Right lobe of liver (tissue), 6 donors: ENCODE measurements at regions not wholly inside any gene's neighbourhood (a gene's known extent, or its start where the extent isn't known, plus 50 kb on each side); places are given as distances from the start of the nearest gene placed in this dataset.

Experiments used
- ATAC-seq, 4 donors: fragments of 200-7000 bp; cut with Tn5 transposase; one replicate each; pipeline ENCODE4 v1.9.1; 2020; ENCODE audit warnings: mild to moderate bottlenecking in 4 of 4, moderate library complexity in 4 of 4
- DNase-seq, 3 donors: peaks; one replicate each; pipeline ENCODE4 v3.0.0-alpha.2; 2020
- H3K27ac ChIP-seq, 3 donors: fragments of 200-600 bp; one replicate each; pipeline ENCODE4 v1.8.0; 2022
- H3K27me3 ChIP-seq, 2 donors: fragments of 200-600 bp; one replicate each; pipeline ENCODE4 v1.8.0; 2022
- H3K36me3 ChIP-seq, 4 donors: fragments of 200-600 bp; sonication (generic) in 1 of 4; one replicate each; pipeline versions ENCODE4 v1.5.1 to v1.8.0; 2017 to 2022; ENCODE audit warnings: control low read depth in 1 of 4
- H3K4me1 ChIP-seq, 4 donors: fragments of 200-600 bp; sonication (generic) in 1 of 4; one replicate each; pipeline versions ENCODE4 v1.5.1 to v1.8.0; 2017 to 2022; ENCODE audit warnings: control low read depth in 1 of 4
- H3K4me3 ChIP-seq, 3 donors: fragments of 200-600 bp; one replicate each; pipeline ENCODE4 v1.8.0; 2022
- H3K9me3 ChIP-seq, 4 donors: fragments of 200-600 bp; sonication (generic) in 1 of 4; one replicate each; pipeline versions ENCODE4 v1.5.1 to v1.8.0; 2017 to 2022; ENCODE audit warnings: control low read depth in 1 of 4
- POLR2A ChIP-seq: fragments of 450-650 bp; IDR thresholded peaks from one replicate; pipeline ENCODE4 v1.6.1; 2017; ENCODE audit warnings: antibody characterized with exemption, mild to moderate bottlenecking
- WGBS: methylation state at CpG from one replicate; pipeline ENCODE4 v1.1.6; 2018; ENCODE audit warnings: low coverage, low lambda C conversion rate; ENCODE audit not compliant: insufficient coverage; ENCODE audit errors: missing lambda C conversion rate; 5-methylcytosine and 5-hydroxymethylcytosine counted together
- intact Hi-C, 2 donors: fragments of 100-400 bp; cut with DNase I; formaldehyde crosslinking; loops; one replicate each; pipeline versions ENCODE4 v1.11.2 to v1.14.1; 2022
- TF ChIP-seq, protein P1 (sequence below), 4 donors: fragments of 200-600 bp in 3 of 4; fragments of 450-650 bp in 1 of 4; IDR thresholded peaks; one replicate each; pipeline versions ENCODE4 v1.5.1 to v1.8.0; 2016 to 2022; ENCODE audit warnings: antibody characterized with exemption in 4 of 4, mild to moderate bottlenecking in 2 of 4
- donor health status: DM: no; HTN: yes; CAD: no.
- donor health status: DM: no; HTN: no; CAD: no.
- donor health status: DM: no; HTN: no; CAD: no.
- donor health status: DM: no; HTN: yes; CAD: no.
- donor health status: DM: no; HTN: yes; CAD: no.

GRCh38 chrX:94401426-94401825, 727.4 kb downstream of the FAM133A start:
- WGBS = 83% methylated on average over 1 of the region's 2 CpGs
- H3K27me3 ChIP-seq = no peaks in the 10 kb centered on the region
- H3K4me1 ChIP-seq = no peaks in the 10 kb centered on the region
- no peak for DNase-seq
- H3K4me3 ChIP-seq = no peak overlapping the region
- ATAC-seq = no peak
- H3K27ac ChIP-seq = no peak overlapping the region
- no peaks in the 10 kb centered on the region for H3K9me3 ChIP-seq
- intact Hi-C loops = no loop called here
- no peaks in the 10 kb centered on the region for H3K36me3 ChIP-seq
- no peak for TF ChIP-seq POLR2A
- TF ChIP-seq, protein P1, sequence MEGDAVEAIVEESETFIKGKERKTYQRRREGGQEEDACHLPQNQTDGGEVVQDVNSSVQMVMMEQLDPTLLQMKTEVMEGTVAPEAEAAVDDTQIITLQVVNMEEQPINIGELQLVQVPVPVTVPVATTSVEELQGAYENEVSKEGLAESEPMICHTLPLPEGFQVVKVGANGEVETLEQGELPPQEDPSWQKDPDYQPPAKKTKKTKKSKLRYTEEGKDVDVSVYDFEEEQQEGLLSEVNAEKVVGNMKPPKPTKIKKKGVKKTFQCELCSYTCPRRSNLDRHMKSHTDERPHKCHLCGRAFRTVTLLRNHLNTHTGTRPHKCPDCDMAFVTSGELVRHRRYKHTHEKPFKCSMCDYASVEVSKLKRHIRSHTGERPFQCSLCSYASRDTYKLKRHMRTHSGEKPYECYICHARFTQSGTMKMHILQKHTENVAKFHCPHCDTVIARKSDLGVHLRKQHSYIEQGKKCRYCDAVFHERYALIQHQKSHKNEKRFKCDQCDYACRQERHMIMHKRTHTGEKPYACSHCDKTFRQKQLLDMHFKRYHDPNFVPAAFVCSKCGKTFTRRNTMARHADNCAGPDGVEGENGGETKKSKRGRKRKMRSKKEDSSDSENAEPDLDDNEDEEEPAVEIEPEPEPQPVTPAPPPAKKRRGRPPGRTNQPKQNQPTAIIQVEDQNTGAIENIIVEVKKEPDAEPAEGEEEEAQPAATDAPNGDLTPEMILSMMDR (IDR thresholded peaks at IDR 0.05) = no peak

GRCh38 chrX:94414746-94415145, 740.7 kb downstream of the FAM133A start:
- intact Hi-C loops = no loop called here
- TF ChIP-seq POLR2A = no peak
- TF ChIP-seq, protein P1 (IDR thresholded peaks at IDR 0.05) = no peak
- H3K4me3 ChIP-seq = no peak overlapping the region
- 20% methylated on average over 1 of the region's 4 CpGs for WGBS
- H3K9me3 ChIP-seq = no peaks in the 10 kb centered on the region
- H3K27ac ChIP-seq = no peak overlapping the region
- no peaks in the 10 kb centered on the region for H3K27me3 ChIP-seq
- no peak for DNase-seq
- H3K4me1 ChIP-seq = no peaks in the 10 kb centered on the region
- no peak for ATAC-seq
- no peaks in the 10 kb centered on the region for H3K36me3 ChIP-seq

- no peaks in the 10 kb centered on the region for H3K4me1 ChIP-seq
- no peak overlapping the region for H3K4me3 ChIP-seq
- intact Hi-C loops = no loop called here
- ATAC-seq = no peak
- no peaks in the 10 kb centered on the region for H3K27me3 ChIP-seq
- no peaks in the 10 kb centered on the region for H3K9me3 ChIP-seq
- no peak for TF ChIP-seq POLR2A
- TF ChIP-seq, protein P1 (IDR thresholded peaks at IDR 0.05) = no peak
- no peak for DNase-seq
- no peak overlapping the region for H3K27ac ChIP-seq
- no peaks in the 10 kb centered on the region for H3K36me3 ChIP-seq
Measured at GRCh38 chrX:94418065-94418464, 744.1 kb downstream of the FAM133A start.

DNA sequence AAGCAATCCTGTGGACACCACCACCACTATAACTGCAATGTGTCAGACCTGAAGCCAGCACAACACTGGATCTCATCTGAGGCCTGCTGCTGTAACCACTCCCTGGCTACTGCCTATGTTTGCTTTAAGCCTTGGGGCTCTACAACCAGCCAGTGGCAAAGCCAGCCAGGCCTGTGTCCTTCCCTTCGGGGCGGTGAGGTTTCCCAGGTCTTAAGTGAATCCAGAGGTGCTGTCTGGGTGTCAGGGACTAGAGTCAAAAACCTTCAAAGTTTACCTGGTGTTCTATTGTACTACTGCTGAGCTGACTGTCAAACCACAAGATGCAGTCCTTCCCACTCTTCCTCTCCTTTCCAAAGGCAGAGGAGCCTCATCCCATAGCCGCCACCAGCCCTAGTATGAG, 750.5 kb downstream of the FAM133A start:
- DNase-seq = no peak
- whole genome bisulfite sequencing = 29% methylated on average over 1 of the region's 3 CpGs
- intact Hi-C loops = no loop called here
- Histone ChIP-seq H3K36me3 (no peaks in the 10 kb centered on the region), H3K4me1 (no peaks in the 10 kb centered on the region), H3K27me3 (no peaks in the 10 kb centered on the region), H3K9me3 (no peaks in the 10 kb centered on the region), H3K27ac (no peak overlapping the region), H3K4me3 (no peak overlapping the region)
- TF ChIP-seq, protein P1 (IDR thresholded peaks at IDR 0.05) = no peak
- TF ChIP-seq POLR2A = no peak
- no peak for ATAC-seq

- Histone ChIP-seq H3K36me3 (no peaks in the 10 kb centered on the region), H3K4me3 (no peak overlapping the region), H3K27ac (no peak overlapping the region), H3K4me1 (no peaks in the 10 kb centered on the region), H3K9me3 (no peaks in the 10 kb centered on the region), H3K27me3 (no peaks in the 10 kb centered on the region)
- no peak for TF ChIP-seq POLR2A
- TF ChIP-seq, protein P1 (IDR thresholded peaks at IDR 0.05) = no peak
- no peak for DNase-seq
- 36% methylated on average over 1 of the region's 1 CpG for WGBS
- intact Hi-C loops = no loop called here
- no peak for ATAC-seq
Measured at GRCh38 chrX:94430091-94430490, 756.1 kb downstream of the FAM133A start.
